ENCODE measurements at regions not wholly inside any gene's neighbourhood (a gene's known extent, or its start where the extent isn't known, plus 50 kb on each side); places are given as distances from the start of the nearest gene placed in this dataset.

GRCh38 chr22:34115722-34116121 lies 195.4 kb upstream of the LARGE1 start:
- DNase-seq (ENCODE audit: missing footprints) (no peak), ATAC-seq (no peak)
- intact Hi-C loops (cut with DNase I): no loop called here

- ATAC-seq: no peak
- intact Hi-C loops (cut with DNase I): no loop called here
- no peak for DNase-seq (ENCODE audit: missing footprints)
These were observed 195.8 kb upstream of the LARGE1 start for GRCh38 chr22:34116126-34116525.

DNA sequence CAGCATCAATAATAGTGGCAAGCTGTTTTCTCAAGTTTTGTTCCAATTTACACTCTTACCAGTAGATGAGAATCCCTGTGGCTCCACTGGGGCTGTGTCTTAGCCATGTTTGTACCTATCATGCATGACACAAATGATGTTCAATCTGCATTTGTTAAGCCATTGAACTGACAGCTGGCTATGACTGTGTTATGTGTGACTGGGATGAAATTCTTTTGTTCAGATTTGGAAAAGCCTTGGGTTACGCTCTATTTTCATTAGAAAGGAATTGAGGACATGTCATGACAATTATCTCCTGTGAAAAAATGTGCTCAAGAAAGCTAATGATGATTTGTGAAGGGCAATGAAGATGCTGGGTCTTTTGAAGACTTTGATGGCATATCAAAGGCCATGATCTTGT lies 201.8 kb upstream of the LARGE1 start:
- intact Hi-C loops (cut with DNase I): no loop called here
- ATAC-seq: no peak
- DNase-seq (ENCODE audit: missing footprints): no peak

DNA sequence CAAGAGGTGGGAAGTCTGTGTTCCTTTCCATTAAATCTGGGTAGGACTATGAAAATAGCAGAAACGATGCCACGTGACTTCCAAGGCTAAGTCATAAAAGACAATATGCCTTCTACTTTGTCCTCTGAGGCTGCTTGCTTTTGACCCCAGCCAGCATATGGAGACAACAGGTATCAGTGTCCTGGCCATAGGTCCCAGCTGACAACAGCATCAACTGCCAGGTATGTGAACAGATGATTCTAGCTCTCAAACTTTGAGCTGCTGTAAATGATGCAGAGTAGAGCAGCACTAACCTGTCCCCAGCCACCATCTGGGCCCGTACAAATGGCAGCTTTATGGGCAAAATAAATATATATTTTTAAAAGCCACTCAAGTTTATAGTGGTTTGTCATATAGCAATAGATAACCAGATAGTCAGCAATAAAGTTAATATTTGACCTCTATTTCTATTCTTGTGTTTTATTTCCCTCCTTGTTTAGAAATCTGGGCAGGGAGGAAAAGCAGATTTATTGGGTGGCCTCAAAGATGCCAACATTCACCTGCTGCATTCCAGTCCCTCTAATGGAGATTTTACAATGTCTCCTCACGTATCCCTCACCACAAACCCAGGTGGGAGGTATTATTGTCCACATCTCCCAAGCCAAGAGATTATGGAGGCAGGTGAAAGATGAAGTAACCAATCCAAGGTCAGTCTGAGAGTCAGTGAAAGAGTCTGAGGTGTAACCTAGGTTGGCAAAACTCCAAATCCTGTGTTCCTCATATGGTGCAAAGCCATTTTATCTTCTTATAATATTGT lies 209.6 kb upstream of the LARGE1 start:
- intact Hi-C loops (cut with DNase I): no loop called here
- ATAC-seq: no peak
- DNase-seq (ENCODE audit: missing footprints): no peak

- DNase-seq (ENCODE audit: missing footprints) (no peak), ATAC-seq (no peak)
- intact Hi-C loops (cut with DNase I): no loop called here
These were observed 215.5 kb upstream of the LARGE1 start for GRCh38 chr22:34135749-34136148.

DNA sequence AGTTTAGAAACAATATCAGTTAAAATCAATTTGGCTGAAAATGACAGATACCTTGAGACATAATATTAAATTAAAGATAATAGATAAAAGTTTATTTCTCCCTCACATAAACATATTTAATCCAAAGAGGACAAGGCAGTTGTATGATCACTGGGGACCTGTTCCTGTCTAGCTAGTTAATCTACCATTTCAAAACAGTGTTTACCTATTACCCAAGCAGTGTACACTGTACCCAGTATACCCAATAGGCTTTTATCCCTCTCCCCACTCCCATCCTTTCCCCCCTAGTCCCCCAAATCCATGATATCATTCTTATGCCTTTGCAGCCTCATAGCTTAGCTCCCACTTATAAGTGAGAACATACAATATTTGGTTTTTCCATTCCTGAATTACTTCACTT lies 229.7 kb upstream of the LARGE1 start:
- intact Hi-C loops (cut with DNase I): no loop called here
- DNase-seq (ENCODE audit: missing footprints): no peak
- ATAC-seq: no peak

DNA sequence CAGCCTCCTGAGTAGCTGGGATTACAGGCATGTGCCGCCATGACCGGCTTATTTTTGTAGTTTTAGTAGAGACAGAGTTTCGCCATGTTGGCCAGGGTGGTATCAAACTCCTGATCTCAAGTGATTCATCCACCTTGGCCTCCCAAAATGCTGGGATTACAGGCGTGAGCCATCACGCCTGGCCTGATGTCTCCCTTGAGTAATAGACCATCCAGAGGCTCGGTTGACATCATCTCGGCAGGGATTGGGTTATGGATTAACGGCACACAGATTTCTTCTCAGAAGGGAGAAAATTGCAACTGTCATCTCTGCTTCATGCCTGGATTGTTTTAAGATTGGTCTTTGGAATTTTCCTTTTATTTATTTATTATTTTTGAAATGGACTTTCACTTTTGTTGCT lies 239.2 kb upstream of the LARGE1 start:
- intact Hi-C loops (cut with DNase I): no loop called here
- ATAC-seq (no peak), DNase-seq (ENCODE audit: missing footprints) (no peak)

DNA sequence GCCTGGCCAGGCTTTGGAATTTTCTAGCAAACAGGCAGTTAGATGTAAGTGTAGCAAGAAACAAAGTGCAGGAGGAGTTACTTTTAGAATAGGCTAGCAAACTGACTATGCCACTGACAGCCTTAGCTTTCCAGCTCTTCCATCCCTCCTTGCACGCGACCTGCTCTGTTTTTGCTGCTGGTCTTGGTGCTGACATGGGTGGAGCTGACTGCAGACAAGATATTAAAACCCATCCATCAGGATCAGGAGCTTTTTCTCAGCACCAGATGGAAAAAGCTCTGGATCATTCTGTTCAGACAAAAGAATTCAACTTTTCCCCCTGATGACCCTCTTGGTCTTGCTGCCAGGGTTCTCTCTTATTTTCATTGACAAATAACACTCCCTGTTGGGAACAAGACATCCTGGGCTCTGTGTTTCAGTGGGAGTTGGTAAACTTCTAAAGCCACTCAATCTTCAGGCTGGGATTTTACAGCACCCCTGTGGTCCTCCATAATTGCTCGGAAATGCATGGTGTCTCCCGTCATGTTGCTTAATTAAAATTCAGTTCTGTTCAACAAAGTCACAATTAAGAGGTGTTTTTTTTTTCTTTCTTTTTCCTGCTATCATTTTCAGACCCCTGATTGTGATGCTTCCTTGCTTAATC lies 240.0 kb upstream of the LARGE1 start:
- DNase-seq (ENCODE audit: missing footprints) (no peak), ATAC-seq (no peak)
- intact Hi-C loops (cut with DNase I): no loop called here

GRCh38 chr22:34161431-34162123 lies 241.3 kb upstream of the LARGE1 start:
- DNase-seq (ENCODE audit: missing footprints) (no peak), ATAC-seq (no peak)
- intact Hi-C loops (cut with DNase I): no loop called here

GRCh38 chr22:34198976-34199375 lies 278.7 kb upstream of the LARGE1 start:
- no peak for DNase-seq (ENCODE audit: missing footprints)
- ATAC-seq: no peak
- intact Hi-C loops (cut with DNase I): no loop called here

DNA sequence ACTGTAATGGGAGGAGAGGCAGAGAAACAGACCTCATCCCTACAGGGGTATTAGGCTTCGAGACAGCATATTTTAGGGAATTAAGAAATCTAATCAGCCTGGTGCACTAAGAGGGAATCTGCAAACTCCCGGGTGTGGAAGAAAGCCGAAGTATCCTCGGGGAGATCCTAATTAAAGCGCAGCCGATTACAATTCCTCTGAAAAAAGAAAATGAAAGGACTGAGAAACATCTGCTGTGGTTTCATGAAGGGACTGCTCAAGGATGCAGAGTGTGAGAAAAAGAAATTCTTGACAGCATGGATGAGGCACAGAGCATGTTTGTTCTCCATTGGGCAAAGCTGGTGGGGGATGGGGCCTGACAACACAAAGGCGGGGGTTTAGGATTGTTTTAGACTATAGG lies 290.0 kb upstream of the LARGE1 start:
- DNase-seq (ENCODE audit: missing footprints) (no peak), ATAC-seq (no peak)
- intact Hi-C loops (cut with DNase I): no loop called here

- no peak for ATAC-seq
- intact Hi-C loops (cut with DNase I): no loop called here
- no peak for DNase-seq (ENCODE audit: missing footprints)
These were observed 294.1 kb upstream of the LARGE1 start for GRCh38 chr22:34214372-34214771.

GRCh38 chr22:34225278-34225677 lies 305.0 kb upstream of the LARGE1 start:
- peak; percentile 83 for ATAC-seq
- no peak for DNase-seq (ENCODE audit: missing footprints)
- intact Hi-C loops (cut with DNase I): no loop called here

DNA sequence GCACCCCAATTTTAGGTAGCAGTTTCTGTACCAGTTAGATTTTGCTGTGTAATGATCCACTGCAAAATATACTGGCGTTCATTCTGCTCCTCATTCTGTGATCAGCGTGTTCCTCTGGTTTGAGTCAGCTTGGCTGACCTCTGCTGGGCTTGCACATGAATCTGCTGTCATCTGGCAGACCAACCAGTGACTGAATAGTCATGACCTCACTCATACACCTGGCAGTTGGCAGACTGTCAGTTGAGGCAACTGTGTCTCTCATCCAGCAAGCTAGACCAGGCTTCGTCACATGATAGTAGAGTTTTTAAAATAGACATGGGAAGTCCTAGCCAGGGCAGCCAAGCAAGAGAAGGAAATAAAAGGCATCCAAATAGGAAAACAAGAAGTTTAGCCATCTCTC lies 316.3 kb upstream of the LARGE1 start:
- ATAC-seq: peak; percentile 96
- intact Hi-C loops (cut with DNase I): loop anchor here (5.0 kb wide), 2 partner anchors 61 to 314 kb away; partner anchors contain the start of gene LARGE1
- DNase-seq (ENCODE audit: missing footprints): no peak

- intact Hi-C loops (cut with DNase I): loop anchor here (5.0 kb wide), 2 partner anchors 58 to 317 kb away; partner anchors contain the start of gene LARGE1
- ATAC-seq (no peak), DNase-seq (ENCODE audit: missing footprints) (no peak)
These were observed 319.1 kb upstream of the LARGE1 start for GRCh38 chr22:34239421-34239820.

- intact Hi-C loops (cut with DNase I): no loop called here
- no peak for ATAC-seq
- no peak for DNase-seq (ENCODE audit: missing footprints)
These were observed 322.7 kb upstream of the LARGE1 start for GRCh38 chr22:34243023-34243422.

DNA sequence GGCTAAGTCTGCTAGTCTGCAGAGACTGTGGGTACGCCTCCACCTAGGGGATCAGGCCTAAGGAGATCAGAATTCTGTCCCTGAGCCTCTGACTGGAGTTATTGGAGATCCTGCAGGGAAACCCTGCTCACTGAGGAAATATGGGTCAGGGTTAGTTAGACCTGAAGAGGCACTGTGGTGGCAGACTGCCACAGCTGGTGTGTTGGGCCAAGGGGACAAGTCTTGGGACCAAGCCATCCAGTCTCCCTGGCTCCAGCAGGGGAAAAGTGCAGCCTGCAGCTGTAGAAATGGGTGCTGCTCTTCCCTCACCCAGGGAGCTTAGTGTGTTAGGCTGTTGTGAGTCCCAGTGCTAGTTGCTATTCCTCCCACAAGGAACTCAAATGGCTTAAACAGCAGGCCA lies 334.8 kb upstream of the LARGE1 start:
- ATAC-seq (peak; percentile 23), DNase-seq (ENCODE audit: missing footprints) (peak; percentile 68)
- intact Hi-C loops (cut with DNase I): no loop called here

DNA sequence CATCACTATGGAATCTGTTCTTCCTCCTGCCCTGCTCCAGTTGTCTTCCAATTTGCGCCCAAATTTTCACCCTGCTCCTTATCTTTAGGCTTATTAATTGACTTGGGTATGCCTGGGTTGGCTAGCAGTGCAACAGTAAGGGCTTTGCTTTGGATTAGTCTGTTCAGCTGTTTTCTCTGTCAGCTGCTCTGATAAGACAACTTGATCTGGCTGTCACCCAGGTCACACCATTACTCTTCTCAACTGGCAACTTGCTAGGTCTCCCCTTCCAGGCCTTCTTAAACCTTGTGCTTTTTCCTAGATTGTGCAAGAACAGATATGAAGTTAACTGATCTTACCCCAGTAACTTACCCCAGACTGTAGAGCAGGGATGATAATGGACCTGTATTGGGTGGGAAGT lies 357.8 kb upstream of the LARGE1 start:
- intact Hi-C loops (cut with DNase I): no loop called here
- ATAC-seq: peak; percentile 42
- no peak for DNase-seq (ENCODE audit: missing footprints)

GRCh38 chr22:34281738-34282137 lies 361.5 kb upstream of the LARGE1 start:
- no peak for DNase-seq (ENCODE audit: missing footprints)
- intact Hi-C loops (cut with DNase I): no loop called here
- ATAC-seq: no peak

DNA sequence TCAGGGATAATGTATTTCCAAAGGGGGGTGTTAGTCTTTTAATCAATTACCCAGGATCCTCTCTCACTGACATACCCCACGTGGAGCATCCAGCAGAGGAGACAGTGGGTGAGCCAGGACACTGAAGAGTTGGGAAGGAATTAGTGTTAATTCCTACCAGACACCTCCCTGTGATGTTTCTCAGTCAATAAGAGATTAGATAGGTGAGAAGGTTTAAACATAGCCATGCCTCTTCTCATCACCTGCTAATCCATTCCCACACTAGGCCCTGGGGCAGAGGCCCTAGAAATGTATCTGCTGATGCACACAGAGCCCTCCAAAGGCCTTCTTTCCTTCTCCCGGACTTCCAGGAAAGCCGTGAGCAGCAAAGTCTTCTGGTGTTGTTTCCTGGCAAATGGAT lies 363.6 kb upstream of the LARGE1 start:
- intact Hi-C loops (cut with DNase I): no loop called here
- DNase-seq (ENCODE audit: missing footprints): no peak
- no peak for ATAC-seq
